AG04449 (cell line): ENCODE measurements at regions not wholly inside any gene's neighbourhood (a gene's known extent, or its start where the extent isn't known, plus 50 kb on each side); places are given as distances from the start of the nearest gene placed in this dataset.

Source experiments
- CTCF ChIA-PET: fragments of 350-600 bp; formaldehyde crosslinking; extraction: SDS; loops from one replicate; lab custom pipeline; 2021; ENCODE audit warnings: antibody characterized with exemption; lab: Yijun Ruan, JAX
- POLR2A ChIA-PET: fragments of 400-600, 350-600 bp; formaldehyde crosslinking; extraction: SDS; loops from one replicate; lab custom pipeline; 2020; ENCODE audit warnings: antibody characterized with exemption, inconsistent platforms; lab: Yijun Ruan, JAX
- DNase-seq: peaks from one replicate; pipeline ENCODE4 v3.0.0-alpha.2; 2010; ENCODE audit warnings: low read depth, low spot score
- H3K4me3 ChIP-seq: 2 replicates; pipeline ENCODE4 v1.5.1; 2011; ENCODE audit warnings: low read depth, mild to moderate bottlenecking, control low read depth, low read length
- TF ChIP-seq, protein P1 (sequence below): IDR thresholded peaks from one replicate; pipeline ENCODE4 v1.5.1; 2011; ENCODE audit warnings: mild to moderate bottlenecking, moderate library complexity, low read length, control low read depth, inconsistent platforms; ENCODE audit not compliant: insufficient read depth; ENCODE audit errors: missing control alignments

DNA sequence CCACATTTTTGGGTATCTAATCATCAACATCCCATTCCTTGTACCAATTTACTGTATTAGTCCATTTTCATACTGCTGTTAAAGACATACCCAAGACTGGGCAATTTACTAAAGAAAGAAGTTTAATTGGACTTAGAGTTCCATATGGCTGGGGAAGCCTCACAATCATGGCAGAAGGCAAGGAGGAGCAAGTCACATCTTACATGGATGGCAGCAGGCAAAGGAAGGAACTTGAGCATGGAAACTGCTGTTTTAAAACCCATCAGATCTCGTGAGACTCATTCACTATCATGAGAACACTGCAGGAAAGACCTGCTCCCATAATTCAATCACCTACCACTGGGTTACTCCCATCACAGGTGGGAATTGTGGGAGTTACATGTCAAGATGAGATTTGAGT is 95.4 kb upstream of the SLCO6A1 start:
- ChIA-PET POLR2A (no interaction called here), CTCF (no interaction called here)
- TF ChIP-seq, protein P1, sequence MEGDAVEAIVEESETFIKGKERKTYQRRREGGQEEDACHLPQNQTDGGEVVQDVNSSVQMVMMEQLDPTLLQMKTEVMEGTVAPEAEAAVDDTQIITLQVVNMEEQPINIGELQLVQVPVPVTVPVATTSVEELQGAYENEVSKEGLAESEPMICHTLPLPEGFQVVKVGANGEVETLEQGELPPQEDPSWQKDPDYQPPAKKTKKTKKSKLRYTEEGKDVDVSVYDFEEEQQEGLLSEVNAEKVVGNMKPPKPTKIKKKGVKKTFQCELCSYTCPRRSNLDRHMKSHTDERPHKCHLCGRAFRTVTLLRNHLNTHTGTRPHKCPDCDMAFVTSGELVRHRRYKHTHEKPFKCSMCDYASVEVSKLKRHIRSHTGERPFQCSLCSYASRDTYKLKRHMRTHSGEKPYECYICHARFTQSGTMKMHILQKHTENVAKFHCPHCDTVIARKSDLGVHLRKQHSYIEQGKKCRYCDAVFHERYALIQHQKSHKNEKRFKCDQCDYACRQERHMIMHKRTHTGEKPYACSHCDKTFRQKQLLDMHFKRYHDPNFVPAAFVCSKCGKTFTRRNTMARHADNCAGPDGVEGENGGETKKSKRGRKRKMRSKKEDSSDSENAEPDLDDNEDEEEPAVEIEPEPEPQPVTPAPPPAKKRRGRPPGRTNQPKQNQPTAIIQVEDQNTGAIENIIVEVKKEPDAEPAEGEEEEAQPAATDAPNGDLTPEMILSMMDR = no peak
- no peak overlapping the region for H3K4me3 ChIP-seq
- no peak for DNase-seq

DNA sequence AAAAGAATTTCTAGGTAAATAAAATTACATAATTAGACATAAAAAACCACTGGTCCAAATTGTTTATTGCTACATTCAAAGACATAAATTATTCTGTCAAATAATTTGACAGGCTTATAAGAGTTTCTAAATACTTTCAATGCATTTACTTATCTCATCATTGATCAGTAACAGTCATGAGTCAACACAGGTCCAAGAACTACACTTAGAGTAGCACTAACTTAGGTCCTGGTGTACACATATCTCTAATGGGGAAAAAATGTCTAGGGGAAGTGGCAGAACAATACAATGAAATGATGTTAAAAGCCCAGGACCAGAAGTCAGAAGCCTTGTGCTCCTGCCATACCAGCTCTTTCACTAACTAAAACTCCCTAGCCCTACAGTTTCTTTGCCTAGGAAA is 96.5 kb upstream of the SLCO6A1 start:
- CTCF ChIA-PET = interaction anchor here (1.3 kb wide), 1 partner anchor 10 kb away, joined by 6 read pairs; no protein-coding TSS in a partner anchor
- H3K4me3 ChIP-seq = no peak overlapping the region
- TF ChIP-seq, protein P1 = no peak
- DNase-seq = no peak
- POLR2A ChIA-PET = no interaction called here

DNA sequence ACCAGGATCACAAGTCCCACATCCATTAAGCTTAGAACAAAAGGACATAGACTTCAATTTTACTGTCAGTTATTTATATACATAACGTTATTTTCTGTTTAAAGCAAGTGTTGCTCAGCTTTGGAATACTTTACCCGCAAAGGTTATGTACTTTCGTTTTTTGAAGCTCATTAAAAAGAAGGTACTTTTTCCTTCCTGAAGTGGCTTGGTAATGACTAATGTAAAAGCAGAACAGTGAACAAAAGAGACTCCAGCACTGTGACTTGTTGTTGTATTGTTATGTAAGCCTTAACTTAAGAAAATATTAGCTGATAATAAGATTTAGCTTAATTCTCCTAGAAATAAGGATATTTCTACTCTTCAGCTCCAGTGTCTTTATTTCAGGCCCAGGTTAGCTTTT is 97.3 kb upstream of the SLCO6A1 start:
- no peak for DNase-seq
- ChIA-PET CTCF (interaction anchor here (1.3 kb wide), 1 partner anchor 11 kb away, joined by 6 read pairs; no protein-coding TSS in a partner anchor), POLR2A (no interaction called here)
- no peak overlapping the region for H3K4me3 ChIP-seq
- TF ChIP-seq, protein P1 = no peak

DNA sequence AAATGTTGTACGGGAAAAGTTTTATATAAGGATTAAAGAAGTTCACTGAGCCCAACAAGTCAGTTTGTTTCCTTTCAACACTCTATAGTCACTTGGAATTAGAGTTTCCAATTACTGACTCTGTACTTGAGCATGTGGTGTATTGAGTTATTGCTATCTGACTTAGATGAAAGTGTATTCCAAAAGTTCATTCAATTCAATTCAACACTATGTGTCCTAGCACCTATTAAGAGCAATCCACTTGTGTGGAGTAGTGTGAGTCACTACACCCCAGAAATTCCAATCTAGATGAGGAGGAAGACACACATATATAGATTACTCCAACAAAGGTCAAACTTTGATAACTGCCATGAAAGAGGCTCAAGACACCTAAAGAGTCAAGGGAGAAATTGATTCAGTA is 98.2 kb upstream of the SLCO6A1 start:
- no peak overlapping the region for H3K4me3 ChIP-seq
- TF ChIP-seq, protein P1 = no peak
- CTCF ChIA-PET = no interaction called here
- DNase-seq = no peak
- POLR2A ChIA-PET = no interaction called here

DNA sequence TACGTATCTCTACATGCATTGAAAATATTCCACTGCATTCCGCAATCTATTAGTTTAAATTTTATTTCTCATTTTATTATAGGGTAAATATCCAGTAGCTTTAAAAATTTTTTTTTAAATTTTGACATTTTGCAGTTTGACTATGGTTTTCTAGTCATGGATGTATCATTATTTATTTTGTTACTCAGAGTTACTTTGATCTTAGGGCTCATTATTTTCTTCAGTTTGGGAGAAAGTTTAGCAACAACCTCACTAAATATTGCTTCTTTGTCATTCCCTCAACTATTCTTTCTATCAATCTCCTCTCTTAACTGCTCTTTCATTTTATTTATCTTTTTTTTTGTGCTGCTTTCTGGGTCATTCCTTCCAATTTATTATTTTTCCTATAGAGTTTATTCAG is 100.5 kb upstream of the SLCO6A1 start:
- TF ChIP-seq, protein P1 = no peak
- no peak for DNase-seq
- ChIA-PET CTCF (no interaction called here), POLR2A (no interaction called here)
- H3K4me3 ChIP-seq = no peak overlapping the region

DNA sequence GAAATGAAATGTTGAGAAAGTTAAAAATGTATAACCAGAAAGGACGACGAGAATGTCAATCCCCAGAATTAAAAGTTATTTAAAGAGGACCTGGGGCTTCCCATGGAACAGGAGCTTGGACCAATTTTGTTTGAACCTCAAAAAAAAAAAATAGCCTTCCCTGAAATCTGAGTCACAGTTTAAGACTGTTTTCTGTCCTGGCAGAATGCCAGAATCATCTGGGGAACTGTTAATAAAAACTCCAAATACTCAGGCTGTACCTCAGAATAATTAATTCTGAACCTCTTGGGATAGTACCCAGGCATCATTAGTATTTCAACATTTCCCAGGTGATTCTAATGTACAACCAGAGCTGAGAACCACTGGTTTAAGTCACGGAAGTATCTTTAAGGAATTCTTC is 102.2 kb upstream of the SLCO6A1 start:
- H3K4me3 ChIP-seq = no peak overlapping the region
- TF ChIP-seq, protein P1 = no peak
- ChIA-PET POLR2A (no interaction called here), CTCF (no interaction called here)
- DNase-seq = no peak
